ENCODE measurements at regions not wholly inside any gene's neighbourhood (a gene's known extent, or its start where the extent isn't known, plus 50 kb on each side); places are given as distances from the start of the nearest gene placed in this dataset.

DNA sequence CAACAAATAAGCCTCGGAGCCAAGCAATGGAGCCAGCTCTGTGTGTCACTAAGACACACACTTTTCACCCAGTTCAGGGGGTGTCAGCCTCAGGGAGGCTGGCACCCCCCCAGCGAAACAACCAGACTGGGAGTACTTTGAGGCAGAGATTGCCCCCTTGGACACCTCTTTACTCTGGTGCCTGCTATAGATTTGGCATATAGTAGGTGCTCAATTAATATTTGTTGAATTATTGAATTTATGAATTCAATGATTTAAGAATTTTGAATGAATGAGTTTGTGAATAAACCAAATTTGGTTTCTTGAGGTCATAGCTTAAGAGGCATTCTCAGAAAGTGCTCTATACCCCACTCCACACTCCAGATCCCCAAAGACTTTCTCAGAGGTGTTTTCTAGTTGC, 70.3 kb downstream of the OLIG1 start:
- Histone ChIP-seq H3K36me3 (ENCODE audit: control insufficient read depth in 4 of 4, insufficient read depth in 3 of 4, low read depth in 1 of 4, low read length in 3 of 4) (no peaks in the 10 kb centered on the region), H3K27me3 (ENCODE audit: control insufficient read depth in 4 of 4, insufficient read depth in 4 of 4, low read length in 3 of 4) (peaks cover 0 to 7% (median 0%) of the 10 kb centered on the region in 4 donors), H3K27ac (ENCODE audit: low read depth in 1 of 2, low read length in 2 of 2) (no peak overlapping the region), H3K4me1 (ENCODE audit: control insufficient read depth in 4 of 4, insufficient read depth in 4 of 4, low read length in 3 of 4) (no peaks in the 10 kb centered on the region), H3K9me3 (ENCODE audit: control insufficient read depth in 4 of 4, low read length in 3 of 4) (no peaks in the 10 kb centered on the region), H3K9ac (ENCODE audit: low read depth in 1 of 2, low read length in 2 of 2) (no peak overlapping the region), H3K4me3 (ENCODE audit: low read depth in 1 of 3, low read length in 3 of 3) (no peak overlapping the region)
- no peak for DNase-seq (ENCODE audit: low spot score)
- 74% methylated on average over 2 of the region's 2 CpGs for WGBS
- TF ChIP-seq GABPA (IDR thresholded peaks at IDR 0.05 in 1 of 2, conservative IDR thresholded peaks at IDR 0.05 in 1 of 2) (no peak), SP1 (IDR thresholded peaks at IDR 0.05) (no peak), RAD21 (IDR thresholded peaks at IDR 0.05) (no peak), HNF4G (IDR thresholded peaks at IDR 0.05) (no peak), JUND (IDR thresholded peaks at IDR 0.05) (no peak), YY1 (IDR thresholded peaks at IDR 0.05) (no peak), RXRA (IDR thresholded peaks at IDR 0.05) (no peak), FOXA1 (IDR thresholded peaks at IDR 0.05) (no peak), NR2F2 (IDR thresholded peaks at IDR 0.05) (no peak), HNF4A (conservative IDR thresholded peaks at IDR 0.05) (no peak), TAF1 (conservative IDR thresholded peaks at IDR 0.05) (no peak), FOXA2 (IDR thresholded peaks at IDR 0.05) (no peak)
- TF ChIP-seq, protein P1, sequence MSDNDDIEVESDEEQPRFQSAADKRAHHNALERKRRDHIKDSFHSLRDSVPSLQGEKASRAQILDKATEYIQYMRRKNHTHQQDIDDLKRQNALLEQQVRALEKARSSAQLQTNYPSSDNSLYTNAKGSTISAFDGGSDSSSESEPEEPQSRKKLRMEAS (IDR thresholded peaks at IDR 0.05), result no peak
- TF ChIP-seq, protein P2, sequence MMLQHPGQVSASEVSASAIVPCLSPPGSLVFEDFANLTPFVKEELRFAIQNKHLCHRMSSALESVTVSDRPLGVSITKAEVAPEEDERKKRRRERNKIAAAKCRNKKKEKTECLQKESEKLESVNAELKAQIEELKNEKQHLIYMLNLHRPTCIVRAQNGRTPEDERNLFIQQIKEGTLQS (IDR thresholded peaks at IDR 0.05), result no peak
- TF ChIP-seq, protein P3, sequence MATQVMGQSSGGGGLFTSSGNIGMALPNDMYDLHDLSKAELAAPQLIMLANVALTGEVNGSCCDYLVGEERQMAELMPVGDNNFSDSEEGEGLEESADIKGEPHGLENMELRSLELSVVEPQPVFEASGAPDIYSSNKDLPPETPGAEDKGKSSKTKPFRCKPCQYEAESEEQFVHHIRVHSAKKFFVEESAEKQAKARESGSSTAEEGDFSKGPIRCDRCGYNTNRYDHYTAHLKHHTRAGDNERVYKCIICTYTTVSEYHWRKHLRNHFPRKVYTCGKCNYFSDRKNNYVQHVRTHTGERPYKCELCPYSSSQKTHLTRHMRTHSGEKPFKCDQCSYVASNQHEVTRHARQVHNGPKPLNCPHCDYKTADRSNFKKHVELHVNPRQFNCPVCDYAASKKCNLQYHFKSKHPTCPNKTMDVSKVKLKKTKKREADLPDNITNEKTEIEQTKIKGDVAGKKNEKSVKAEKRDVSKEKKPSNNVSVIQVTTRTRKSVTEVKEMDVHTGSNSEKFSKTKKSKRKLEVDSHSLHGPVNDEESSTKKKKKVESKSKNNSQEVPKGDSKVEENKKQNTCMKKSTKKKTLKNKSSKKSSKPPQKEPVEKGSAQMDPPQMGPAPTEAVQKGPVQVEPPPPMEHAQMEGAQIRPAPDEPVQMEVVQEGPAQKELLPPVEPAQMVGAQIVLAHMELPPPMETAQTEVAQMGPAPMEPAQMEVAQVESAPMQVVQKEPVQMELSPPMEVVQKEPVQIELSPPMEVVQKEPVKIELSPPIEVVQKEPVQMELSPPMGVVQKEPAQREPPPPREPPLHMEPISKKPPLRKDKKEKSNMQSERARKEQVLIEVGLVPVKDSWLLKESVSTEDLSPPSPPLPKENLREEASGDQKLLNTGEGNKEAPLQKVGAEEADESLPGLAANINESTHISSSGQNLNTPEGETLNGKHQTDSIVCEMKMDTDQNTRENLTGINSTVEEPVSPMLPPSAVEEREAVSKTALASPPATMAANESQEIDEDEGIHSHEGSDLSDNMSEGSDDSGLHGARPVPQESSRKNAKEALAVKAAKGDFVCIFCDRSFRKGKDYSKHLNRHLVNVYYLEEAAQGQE (IDR thresholded peaks at IDR 0.05), result no peak
- TF ChIP-seq, protein P4, sequence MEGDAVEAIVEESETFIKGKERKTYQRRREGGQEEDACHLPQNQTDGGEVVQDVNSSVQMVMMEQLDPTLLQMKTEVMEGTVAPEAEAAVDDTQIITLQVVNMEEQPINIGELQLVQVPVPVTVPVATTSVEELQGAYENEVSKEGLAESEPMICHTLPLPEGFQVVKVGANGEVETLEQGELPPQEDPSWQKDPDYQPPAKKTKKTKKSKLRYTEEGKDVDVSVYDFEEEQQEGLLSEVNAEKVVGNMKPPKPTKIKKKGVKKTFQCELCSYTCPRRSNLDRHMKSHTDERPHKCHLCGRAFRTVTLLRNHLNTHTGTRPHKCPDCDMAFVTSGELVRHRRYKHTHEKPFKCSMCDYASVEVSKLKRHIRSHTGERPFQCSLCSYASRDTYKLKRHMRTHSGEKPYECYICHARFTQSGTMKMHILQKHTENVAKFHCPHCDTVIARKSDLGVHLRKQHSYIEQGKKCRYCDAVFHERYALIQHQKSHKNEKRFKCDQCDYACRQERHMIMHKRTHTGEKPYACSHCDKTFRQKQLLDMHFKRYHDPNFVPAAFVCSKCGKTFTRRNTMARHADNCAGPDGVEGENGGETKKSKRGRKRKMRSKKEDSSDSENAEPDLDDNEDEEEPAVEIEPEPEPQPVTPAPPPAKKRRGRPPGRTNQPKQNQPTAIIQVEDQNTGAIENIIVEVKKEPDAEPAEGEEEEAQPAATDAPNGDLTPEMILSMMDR (IDR thresholded peaks at IDR 0.05; ENCODE audit: low read depth, low read length, missing input control), result no peak
- TF ChIP-seq, protein P5, sequence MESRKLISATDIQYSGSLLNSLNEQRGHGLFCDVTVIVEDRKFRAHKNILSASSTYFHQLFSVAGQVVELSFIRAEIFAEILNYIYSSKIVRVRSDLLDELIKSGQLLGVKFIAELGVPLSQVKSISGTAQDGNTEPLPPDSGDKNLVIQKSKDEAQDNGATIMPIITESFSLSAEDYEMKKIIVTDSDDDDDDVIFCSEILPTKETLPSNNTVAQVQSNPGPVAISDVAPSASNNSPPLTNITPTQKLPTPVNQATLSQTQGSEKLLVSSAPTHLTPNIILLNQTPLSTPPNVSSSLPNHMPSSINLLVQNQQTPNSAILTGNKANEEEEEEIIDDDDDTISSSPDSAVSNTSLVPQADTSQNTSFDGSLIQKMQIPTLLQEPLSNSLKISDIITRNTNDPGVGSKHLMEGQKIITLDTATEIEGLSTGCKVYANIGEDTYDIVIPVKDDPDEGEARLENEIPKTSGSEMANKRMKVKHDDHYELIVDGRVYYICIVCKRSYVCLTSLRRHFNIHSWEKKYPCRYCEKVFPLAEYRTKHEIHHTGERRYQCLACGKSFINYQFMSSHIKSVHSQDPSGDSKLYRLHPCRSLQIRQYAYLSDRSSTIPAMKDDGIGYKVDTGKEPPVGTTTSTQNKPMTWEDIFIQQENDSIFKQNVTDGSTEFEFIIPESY (IDR thresholded peaks at IDR 0.05), result no peak

DNA sequence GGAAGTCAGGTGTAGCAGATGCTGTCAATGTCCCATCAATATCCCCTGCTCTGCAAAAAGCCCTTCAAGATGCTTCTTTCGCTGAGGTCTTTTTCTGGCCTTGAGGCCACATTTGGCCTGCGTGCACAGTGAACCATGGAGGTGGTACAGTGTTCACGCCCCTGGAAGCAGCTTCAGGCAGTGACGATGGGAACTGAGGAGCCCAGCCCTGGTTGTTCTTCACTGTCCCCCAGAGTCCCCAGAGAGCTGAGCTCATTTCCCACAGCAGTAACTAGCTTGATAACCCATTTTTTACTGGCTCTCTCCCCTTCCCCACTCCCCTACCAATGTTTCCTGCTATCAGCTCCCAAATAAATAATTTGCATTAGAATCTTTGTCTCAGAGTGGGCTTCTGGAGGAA, 76.5 kb downstream of the OLIG1 start:
- peaks cover 0 to 9% (median 3%) of the 10 kb centered on the region in 4 donors for H3K27me3 ChIP-seq (ENCODE audit: control insufficient read depth in 4 of 4, insufficient read depth in 4 of 4, low read length in 3 of 4)
- DNase-seq (ENCODE audit: low spot score), result no peak
- H3K9ac ChIP-seq (ENCODE audit: low read depth in 1 of 2, low read length in 2 of 2), result no peak overlapping the region
- H3K4me1 ChIP-seq (ENCODE audit: control insufficient read depth in 4 of 4, insufficient read depth in 4 of 4, low read length in 3 of 4), result no peaks in the 10 kb centered on the region
- H3K4me3 ChIP-seq (ENCODE audit: low read depth in 1 of 3, low read length in 3 of 3), result no peak overlapping the region
- TF ChIP-seq TAF1 (conservative IDR thresholded peaks at IDR 0.05) (no peak), RAD21 (IDR thresholded peaks at IDR 0.05) (no peak), JUND (IDR thresholded peaks at IDR 0.05) (no peak)
- WGBS, result 68% methylated on average over 4 of the region's 4 CpGs
- no peak overlapping the region for H3K27ac ChIP-seq (ENCODE audit: low read depth in 1 of 2, low read length in 2 of 2)
- H3K9me3 ChIP-seq (ENCODE audit: control insufficient read depth in 4 of 4, low read length in 3 of 4), result no peaks in the 10 kb centered on the region
- H3K36me3 ChIP-seq (ENCODE audit: control insufficient read depth in 4 of 4, insufficient read depth in 3 of 4, low read depth in 1 of 4, low read length in 3 of 4), result no peaks in the 10 kb centered on the region

Data from liver (tissue), 8 donors.